Tibial nerve (tissue), 4 donors: ENCODE measurements at regions not wholly inside any gene's neighbourhood (a gene's known extent, or its start where the extent isn't known, plus 50 kb on each side); places are given as distances from the start of the nearest gene placed in this dataset.

Experiments used
- CTCF ChIP-seq, 5 experiments: fragments of 200-600 bp in 3 of 5; fragments of 450-650 bp in 2 of 5; sonication (generic) in 3 of 5; IDR thresholded peaks; one replicate each; pipeline ENCODE4 v1.5.1; 2016 to 2019; ENCODE audit warnings: antibody characterized with exemption in 5 of 5, mild to moderate bottlenecking in 3 of 5, moderate library complexity in 2 of 5
- EP300 ChIP-seq, 2 donors: sonication (generic); formaldehyde crosslinking; IDR thresholded peaks; one replicate each; pipeline ENCODE4 v1.6.1; 2017; ENCODE audit warnings: antibody characterized with exemption in 2 of 2, mild to moderate bottlenecking in 1 of 2

- TF ChIP-seq CTCF (IDR thresholded peaks at IDR 0.05) = no peak
- TF ChIP-seq EP300 (IDR thresholded peaks at IDR 0.05) = no peak
Observed at GRCh38 chr15:99502182-99502581, 63.6 kb upstream of the MEF2A start.
